ENCODE measurements at regions not wholly inside any gene's neighbourhood (a gene's known extent, or its start where the extent isn't known, plus 50 kb on each side); places are given as distances from the start of the nearest gene placed in this dataset.

- 86% methylated on average over 2 of the region's 2 CpGs for WGBS
- no peak for DNase-seq (ENCODE audit: low spot score)
- Histone ChIP-seq H3K4me1 (replicated peaks) (no peaks in the 10 kb centered on the region), H3K9me3 (no peaks in the 10 kb centered on the region), H3K27ac (no peak overlapping the region), H3K4me3 (no peak overlapping the region), H3K36me3 (no peaks in the 10 kb centered on the region), H3K27me3 (replicated peaks; ENCODE audit: insufficient read depth) (no peaks in the 10 kb centered on the region)
- intact Hi-C loops (cut with DNase I), result no loop called here
- TF ChIP-seq POLR2A (IDR thresholded peaks at IDR 0.05) (no peak), POLR2AphosphoS5 (IDR thresholded peaks at IDR 0.05) (no peak)
- TF ChIP-seq, protein P1, sequence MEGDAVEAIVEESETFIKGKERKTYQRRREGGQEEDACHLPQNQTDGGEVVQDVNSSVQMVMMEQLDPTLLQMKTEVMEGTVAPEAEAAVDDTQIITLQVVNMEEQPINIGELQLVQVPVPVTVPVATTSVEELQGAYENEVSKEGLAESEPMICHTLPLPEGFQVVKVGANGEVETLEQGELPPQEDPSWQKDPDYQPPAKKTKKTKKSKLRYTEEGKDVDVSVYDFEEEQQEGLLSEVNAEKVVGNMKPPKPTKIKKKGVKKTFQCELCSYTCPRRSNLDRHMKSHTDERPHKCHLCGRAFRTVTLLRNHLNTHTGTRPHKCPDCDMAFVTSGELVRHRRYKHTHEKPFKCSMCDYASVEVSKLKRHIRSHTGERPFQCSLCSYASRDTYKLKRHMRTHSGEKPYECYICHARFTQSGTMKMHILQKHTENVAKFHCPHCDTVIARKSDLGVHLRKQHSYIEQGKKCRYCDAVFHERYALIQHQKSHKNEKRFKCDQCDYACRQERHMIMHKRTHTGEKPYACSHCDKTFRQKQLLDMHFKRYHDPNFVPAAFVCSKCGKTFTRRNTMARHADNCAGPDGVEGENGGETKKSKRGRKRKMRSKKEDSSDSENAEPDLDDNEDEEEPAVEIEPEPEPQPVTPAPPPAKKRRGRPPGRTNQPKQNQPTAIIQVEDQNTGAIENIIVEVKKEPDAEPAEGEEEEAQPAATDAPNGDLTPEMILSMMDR (IDR thresholded peaks at IDR 0.05), result no peak
Observed at GRCh38 chr18:56455874-56456273, 182.5 kb downstream of the TXNL1 start.

DNA sequence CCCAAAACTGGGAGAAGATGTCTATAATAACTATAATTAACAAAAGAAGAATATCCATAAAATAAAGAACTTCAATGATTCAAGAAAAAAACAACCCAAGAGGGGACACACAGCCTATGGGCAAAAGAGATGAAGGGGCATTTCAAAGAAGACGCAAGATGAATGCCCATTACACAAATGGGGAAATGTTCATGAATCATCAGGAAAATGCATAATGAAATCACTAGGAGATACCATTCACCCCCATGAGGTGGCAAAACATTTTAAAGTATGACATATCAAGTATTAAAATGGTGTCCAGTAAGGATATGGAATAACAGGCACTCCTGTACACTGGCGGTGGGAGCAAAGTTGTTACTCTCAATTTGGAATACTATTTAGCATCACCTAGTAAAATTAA lies 183.3 kb downstream of the TXNL1 start:
- Histone ChIP-seq H3K27ac (no peak overlapping the region), H3K4me3 (no peak overlapping the region), H3K9me3 (no peaks in the 10 kb centered on the region), H3K27me3 (replicated peaks; ENCODE audit: insufficient read depth) (no peaks in the 10 kb centered on the region), H3K36me3 (no peaks in the 10 kb centered on the region), H3K4me1 (replicated peaks) (no peaks in the 10 kb centered on the region)
- intact Hi-C loops (cut with DNase I), result no loop called here
- DNase-seq (ENCODE audit: low spot score), result no peak
- TF ChIP-seq, protein P1 (IDR thresholded peaks at IDR 0.05), result no peak
- TF ChIP-seq POLR2AphosphoS5 (IDR thresholded peaks at IDR 0.05) (no peak), POLR2A (IDR thresholded peaks at IDR 0.05) (no peak)
- WGBS, result 93% methylated on average over 2 of the region's 2 CpGs

DNA sequence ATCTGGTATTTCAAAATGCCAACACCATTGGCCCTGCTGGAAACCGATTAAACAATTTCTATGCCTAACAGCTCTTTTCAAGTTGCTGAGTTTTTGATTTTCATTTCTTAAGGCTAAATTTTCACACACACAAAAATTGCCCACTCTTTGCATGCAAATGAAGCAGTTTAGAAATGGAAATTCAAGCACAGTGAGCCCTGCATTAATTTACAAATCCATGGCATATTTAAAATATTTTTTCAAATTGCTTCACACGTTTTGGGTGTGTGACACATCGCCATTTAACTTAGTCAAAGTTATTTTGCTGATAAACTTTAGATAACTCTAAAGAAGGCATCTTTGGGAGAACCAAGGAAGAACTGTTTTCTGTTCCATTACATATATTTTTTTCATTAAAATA lies 184.8 kb downstream of the TXNL1 start:
- Histone ChIP-seq H3K9me3 (no peaks in the 10 kb centered on the region), H3K36me3 (no peaks in the 10 kb centered on the region), H3K4me3 (no peak overlapping the region), H3K4me1 (replicated peaks) (no peaks in the 10 kb centered on the region), H3K27me3 (replicated peaks; ENCODE audit: insufficient read depth) (no peaks in the 10 kb centered on the region), H3K27ac (no peak overlapping the region)
- WGBS, result 78% methylated on average over 3 of the region's 3 CpGs
- no peak for DNase-seq (ENCODE audit: low spot score)
- intact Hi-C loops (cut with DNase I), result no loop called here
- TF ChIP-seq POLR2AphosphoS5 (IDR thresholded peaks at IDR 0.05) (no peak), POLR2A (IDR thresholded peaks at IDR 0.05) (no peak)
- TF ChIP-seq, protein P1 (IDR thresholded peaks at IDR 0.05), result no peak

DNA sequence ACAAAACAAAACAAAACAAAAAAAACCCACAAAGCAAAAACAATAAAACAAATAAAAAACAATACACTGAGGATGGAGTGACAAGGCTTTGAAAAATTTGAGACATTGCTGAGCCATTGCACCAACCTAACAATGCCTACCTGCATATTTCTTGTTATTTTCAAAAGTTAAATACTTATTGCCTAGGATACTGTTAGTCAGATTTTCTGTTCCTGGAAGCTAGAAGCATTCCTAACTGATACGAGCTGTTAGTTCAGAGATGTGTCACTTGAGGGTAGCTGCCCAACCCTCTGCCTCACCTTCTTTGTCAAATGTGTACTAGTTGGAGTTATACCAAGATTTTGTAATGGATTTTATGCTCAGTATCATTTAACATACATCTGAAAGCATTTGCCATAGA lies 187.2 kb downstream of the TXNL1 start:
- intact Hi-C loops (cut with DNase I), result no loop called here
- no peaks in the 10 kb centered on the region for H3K4me1 ChIP-seq (replicated peaks)
- DNase-seq (ENCODE audit: low spot score), result no peak
- H3K27ac ChIP-seq, result no peak overlapping the region
- H3K36me3 ChIP-seq, result no peaks in the 10 kb centered on the region
- TF ChIP-seq, protein P1 (IDR thresholded peaks at IDR 0.05), result no peak
- TF ChIP-seq POLR2AphosphoS5 (IDR thresholded peaks at IDR 0.05) (no peak), POLR2A (IDR thresholded peaks at IDR 0.05) (no peak)
- no peak overlapping the region for H3K4me3 ChIP-seq
- 52% methylated on average over 1 of the region's 1 CpG for WGBS
- no peaks in the 10 kb centered on the region for H3K27me3 ChIP-seq (replicated peaks; ENCODE audit: insufficient read depth)
- H3K9me3 ChIP-seq, result no peaks in the 10 kb centered on the region

- TF ChIP-seq POLR2AphosphoS5 (IDR thresholded peaks at IDR 0.05) (no peak), POLR2A (IDR thresholded peaks at IDR 0.05) (no peak)
- TF ChIP-seq, protein P1 (IDR thresholded peaks at IDR 0.05), result no peak
- 94% methylated on average over 5 of the region's 5 CpGs for WGBS
- no peaks in the 10 kb centered on the region for H3K36me3 ChIP-seq
- H3K9me3 ChIP-seq, result no peaks in the 10 kb centered on the region
- no peaks in the 10 kb centered on the region for H3K27me3 ChIP-seq (replicated peaks; ENCODE audit: insufficient read depth)
- H3K4me3 ChIP-seq, result no peak overlapping the region
- no peak for DNase-seq (ENCODE audit: low spot score)
- no peaks in the 10 kb centered on the region for H3K4me1 ChIP-seq (replicated peaks)
- intact Hi-C loops (cut with DNase I), result no loop called here
- H3K27ac ChIP-seq, result no peak overlapping the region
Observed at GRCh38 chr18:56448751-56449150, 189.6 kb downstream of the TXNL1 start.

All from prostate gland (tissue), 2 donors.